HepG2 (cell line): ENCODE measurements at regions not wholly inside any gene's neighbourhood (a gene's known extent, or its start where the extent isn't known, plus 50 kb on each side); places are given as distances from the start of the nearest gene placed in this dataset.

Experiments
- ATAC-seq: fragments of 200-7000 bp; cut with Tn5 transposase; 3 replicates; pipeline ENCODE4 v1.9.1; 2020; ENCODE audit warnings: mild to moderate bottlenecking, moderate library complexity
- BruUV-seq: library from RNA; stranded (reverse); fragments of 400-500 nt; replicated peaks from 2 replicates; lab custom pipeline; 2021; lab: Mats Ljungman, UMichigan
- CTCF ChIA-PET: fragments of 300-600 bp; formaldehyde crosslinking; extraction: SDS; loops from one replicate; lab custom pipeline; 2021; ENCODE audit warnings: low total read pairs, inconsistent platforms, low intra/inter-chr PET ratio; lab: Yijun Ruan, JAX
- POLR2A ChIA-PET: fragments of 350-600 bp; sonication (Branson Sonifier 250); formaldehyde crosslinking; loops from one replicate; lab custom pipeline; 2020; ENCODE audit warnings: antibody characterized with exemption, inconsistent platforms; lab: Yijun Ruan, JAX
- DNase-seq: peaks from one replicate; pipeline ENCODE4 v3.0.0-alpha.2; 2015; ENCODE audit warnings: low spot score
- FAIRE-seq: peaks from 3 replicates; lab custom pipeline; 2011; peaks lifted over from hg19 to GRCh38; lab: Jason Lieb, UNC
- H2AFZ ChIP-seq: one replicate; pipeline ENCODE4 v1.6.1; 2011; ENCODE audit warnings: low read length, inconsistent platforms
- H3K27ac ChIP-seq: fragments of 300-600 bp; 3 replicates; pipeline ENCODE4 v1.8.0; 2011; ENCODE audit warnings: mixed run types, mild to moderate bottlenecking, mixed read lengths, low read length, inconsistent platforms; ENCODE audit not compliant: insufficient read depth; ENCODE audit errors: extremely low read length
- H3K27me3 ChIP-seq, 2 experiments: fragments of 200-600 bp in 1 of 2; 2 replicates in 1 of 2; 3 replicates in 1 of 2; pipeline versions ENCODE4 v1.6.0 to v1.8.0; 2011; ENCODE audit warnings: low read length in 2 of 2, mild to moderate bottlenecking in 2 of 2, moderate library complexity in 2 of 2, inconsistent platforms in 1 of 2; ENCODE audit not compliant: insufficient read depth in 2 of 2, control insufficient read depth in 1 of 2
- H3K36me3 ChIP-seq, 2 experiments: fragments of 200-600 bp in 1 of 2; replicated peaks in 1 of 2; 2 replicates in 1 of 2; 3 replicates in 1 of 2; pipeline versions ENCODE4 v1.5.1 to v1.8.0; 2011; ENCODE audit warnings: low read length in 2 of 2, inconsistent platforms in 1 of 2; ENCODE audit not compliant: insufficient read depth in 2 of 2, control insufficient read depth in 1 of 2
- H3K4me1 ChIP-seq: 2 replicates; pipeline ENCODE4 v1.5.1; 2012; ENCODE audit warnings: low read length, inconsistent platforms; ENCODE audit not compliant: insufficient read depth
- H3K4me2 ChIP-seq: 2 replicates; pipeline ENCODE4 v1.6.0; 2011; ENCODE audit warnings: low read depth, low read length, inconsistent platforms
- H3K4me3 ChIP-seq, 3 experiments: fragments of 200-600 bp in 1 of 3; sonication (generic), shearing (Covaris generic) in 1 of 3; replicated peaks in 1 of 3; 2 replicates each; pipeline ENCODE4 v1.5.1; 2011 to 2016; ENCODE audit warnings: low read length in 3 of 3, inconsistent platforms in 2 of 3, low read depth in 2 of 3, mild to moderate bottlenecking in 2 of 3, control low read depth in 1 of 3, mixed read lengths in 1 of 3; ENCODE audit not compliant: insufficient read depth in 1 of 3
- H3K79me2 ChIP-seq: one replicate; pipeline ENCODE4 v1.6.1; 2011; ENCODE audit warnings: low read length, inconsistent platforms; ENCODE audit not compliant: insufficient read depth
- H3K9ac ChIP-seq: 2 replicates; pipeline ENCODE4 v1.6.0; 2011; ENCODE audit warnings: mild to moderate bottlenecking, low read depth, low read length, inconsistent platforms; ENCODE audit not compliant: insufficient read depth
- H3K9me3 ChIP-seq: 2 replicates; pipeline ENCODE4 v1.5.1; 2012; ENCODE audit warnings: mild to moderate bottlenecking, low read length
- H4K20me1 ChIP-seq: 2 replicates; pipeline ENCODE4 v1.6.0; 2011; ENCODE audit warnings: inconsistent platforms, mild to moderate bottlenecking, low read length, moderate library complexity; ENCODE audit not compliant: insufficient read depth
- CREM ChIP-seq, 2 experiments: sonication (generic) in 1 of 2; formaldehyde crosslinking in 1 of 2; IDR thresholded peaks; 2 replicates each; pipeline versions ENCODE4 v1.4.0 to v1.6.1; 2016 to 2020; ENCODE audit warnings: antibody characterized with exemption in 1 of 2, mild to moderate bottlenecking in 1 of 2, missing genetic modification reagents in 1 of 2
- MAFF ChIP-seq: IDR thresholded peaks from 2 replicates; pipeline ENCODE4 v1.6.1; 2011; ENCODE audit warnings: low read depth, low read length, improper control_type of control experiment
- RBAK ChIP-seq: sonication (generic); formaldehyde crosslinking; IDR thresholded peaks from 2 replicates; pipeline ENCODE4 v1.5.1; 2020; ENCODE audit warnings: mild to moderate bottlenecking, missing genetic modification reagents
- RFXAP ChIP-seq: sonication (generic); formaldehyde crosslinking; IDR thresholded peaks from 2 replicates; pipeline ENCODE4 v1.4.0; 2020; ENCODE audit warnings: missing genetic modification reagents, borderline replicate concordance
- SP140L ChIP-seq: sonication (generic); formaldehyde crosslinking; IDR thresholded peaks from 2 replicates; pipeline ENCODE4 v1.4.0; 2020; ENCODE audit warnings: missing genetic modification reagents, borderline replicate concordance
- ZFX ChIP-seq: sonication (generic); formaldehyde crosslinking; IDR thresholded peaks from 2 replicates; pipeline ENCODE4 v1.4.0; 2020; ENCODE audit warnings: mild to moderate bottlenecking, low read depth, missing genetic modification reagents, moderate library complexity
- ZNF274 ChIP-seq: sonication (generic); formaldehyde crosslinking; IDR thresholded peaks from 2 replicates; pipeline ENCODE4 v1.5.1; 2020; ENCODE audit warnings: mild to moderate bottlenecking, missing genetic modification reagents
- ZNF563 ChIP-seq: sonication (generic); formaldehyde crosslinking; IDR thresholded peaks from 2 replicates; pipeline ENCODE4 v1.8.0; 2022; ENCODE audit warnings: mild to moderate bottlenecking, moderate library complexity, missing genetic modification reagents
- ZNF629 ChIP-seq: sonication (generic); formaldehyde crosslinking; conservative IDR thresholded peaks from 2 replicates; pipeline ENCODE4 v1.5.0; 2020; ENCODE audit warnings: missing genetic modification reagents
- WGBS: methylation state at CpG from one replicate; pipeline ENCODE4 v1.1.6; 2017; ENCODE audit warnings: low lambda C conversion rate; 5-methylcytosine and 5-hydroxymethylcytosine counted together
- in situ Hi-C: cut with HindIII; loops from 2 replicates; pipeline ENCODE4 v1.10.0; 2017; ENCODE audit warnings: low pct_unique_long_range_greater_than_20kb; ENCODE audit not compliant: extremely low pct_ligation_motif_present
- intact Hi-C: fragments of 100-400 bp; cut with micrococcal nuclease; formaldehyde crosslinking; loops from one replicate; pipeline ENCODE4 v1.10.0; 2022; ENCODE audit not compliant: unreplicated experiment
- TF ChIP-seq, protein P1 (sequence below): sonication (generic); formaldehyde crosslinking; IDR thresholded peaks from 2 replicates; pipeline ENCODE4 v1.5.1; 2020; ENCODE audit warnings: missing genetic modification reagents, mild to moderate bottlenecking, borderline replicate concordance
- TF ChIP-seq, protein P2 (sequence below): sonication (generic); formaldehyde crosslinking; IDR thresholded peaks from 2 replicates; pipeline ENCODE4 v1.4.0; 2020; ENCODE audit warnings: missing genetic modification reagents, mild to moderate bottlenecking, borderline replicate concordance

DNA sequence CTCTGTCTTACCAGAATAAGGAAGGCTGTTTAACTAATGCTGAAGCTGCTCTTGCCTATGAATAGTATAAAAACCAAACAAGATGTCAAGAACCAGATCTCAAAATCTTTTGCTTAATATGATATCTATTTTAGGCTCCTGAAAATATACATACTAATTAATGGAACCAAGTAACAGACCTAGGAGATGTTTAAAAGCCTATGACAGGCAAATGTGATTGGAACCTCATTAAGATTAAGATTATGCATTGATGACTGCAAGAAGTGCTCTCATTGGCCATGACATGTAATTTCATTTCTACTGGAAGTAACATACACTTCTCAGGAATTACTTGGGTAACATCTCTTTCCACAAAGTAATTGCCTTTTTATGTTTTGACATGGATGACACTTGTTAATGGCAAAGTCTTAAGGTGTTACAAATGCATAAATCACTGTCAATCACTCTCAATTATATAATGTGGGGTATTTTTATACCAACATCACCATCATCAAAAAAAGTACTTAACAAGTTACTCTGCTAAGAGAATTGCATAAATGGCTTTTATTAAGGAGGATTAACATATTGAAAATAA lies 326.9 kb upstream of the MIR17HG start:
- in situ Hi-C loops = no loop called here
- intact Hi-C loops = loop anchor here (1.0 kb wide), 1 partner anchor 35 kb away; no protein-coding TSS in a partner anchor

DNA sequence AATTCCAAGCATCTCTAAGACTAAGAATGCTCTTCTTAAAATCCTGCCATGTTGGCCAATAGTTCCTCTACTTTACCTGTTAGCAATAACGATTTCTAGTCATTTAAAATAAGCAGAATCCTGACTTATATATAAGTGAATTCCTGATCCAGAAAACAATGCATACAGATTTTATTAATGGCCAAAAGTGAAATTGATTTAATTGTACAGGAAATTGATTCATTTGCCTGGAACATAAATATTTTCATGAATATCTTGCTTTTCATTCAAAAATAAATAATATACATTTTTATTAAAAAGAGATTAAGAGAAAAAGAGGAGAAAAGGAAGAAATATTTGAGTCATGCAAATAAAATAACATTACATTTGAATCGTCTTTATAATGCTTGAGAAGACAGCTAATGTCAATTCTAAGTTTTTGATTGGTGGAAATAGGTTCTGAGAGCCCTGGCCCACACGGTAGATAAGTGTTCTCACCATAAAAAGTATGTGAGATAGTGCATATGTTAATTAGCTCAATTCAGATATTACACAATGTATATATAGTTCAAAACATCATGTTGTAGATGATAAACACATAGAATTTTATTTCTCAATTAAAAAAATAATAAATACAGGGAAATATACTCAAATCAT lies 323.2 kb upstream of the MIR17HG start:
- Histone ChIP-seq H3K4me1 (no peaks in the 10 kb centered on the region), H3K36me3 (no peaks in the 10 kb centered on the region), H3K79me2 (no peaks in the 10 kb centered on the region), H3K27ac (no peak overlapping the region), H3K27me3 (no peaks in the 10 kb centered on the region), H2AFZ (no peak overlapping the region), H3K4me3 (no peak overlapping the region), H3K9ac (no peak overlapping the region), H4K20me1 (no peaks in the 10 kb centered on the region), H3K9me3 (no peaks in the 10 kb centered on the region), H3K4me2 (no peak overlapping the region)
- FAIRE-seq (no peak), DNase-seq (no peak), ATAC-seq (no peak)
- CTCF ChIA-PET = no interaction called here
- no peak for TF ChIP-seq ZNF563
- TF ChIP-seq, protein P1, sequence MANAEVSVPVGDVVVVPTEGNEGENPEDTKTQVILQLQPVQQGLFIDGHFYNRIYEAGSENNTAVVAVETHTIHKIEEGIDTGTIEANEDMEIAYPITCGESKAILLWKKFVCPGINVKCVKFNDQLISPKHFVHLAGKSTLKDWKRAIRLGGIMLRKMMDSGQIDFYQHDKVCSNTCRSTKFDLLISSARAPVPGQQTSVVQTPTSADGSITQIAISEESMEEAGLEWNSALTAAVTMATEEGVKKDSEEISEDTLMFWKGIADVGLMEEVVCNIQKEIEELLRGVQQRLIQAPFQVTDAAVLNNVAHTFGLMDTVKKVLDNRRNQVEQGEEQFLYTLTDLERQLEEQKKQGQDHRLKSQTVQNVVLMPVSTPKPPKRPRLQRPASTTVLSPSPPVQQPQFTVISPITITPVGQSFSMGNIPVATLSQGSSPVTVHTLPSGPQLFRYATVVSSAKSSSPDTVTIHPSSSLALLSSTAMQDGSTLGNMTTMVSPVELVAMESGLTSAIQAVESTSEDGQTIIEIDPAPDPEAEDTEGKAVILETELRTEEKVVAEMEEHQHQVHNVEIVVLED (CRISPR knock-in tag) = no peak
- TF ChIP-seq CREM (IDR thresholded peaks at IDR 0.05) = no peak
- no peak for TF ChIP-seq CREM (CRISPR knock-in tag; IDR thresholded peaks at IDR 0.05)
- TF ChIP-seq, protein P2, sequence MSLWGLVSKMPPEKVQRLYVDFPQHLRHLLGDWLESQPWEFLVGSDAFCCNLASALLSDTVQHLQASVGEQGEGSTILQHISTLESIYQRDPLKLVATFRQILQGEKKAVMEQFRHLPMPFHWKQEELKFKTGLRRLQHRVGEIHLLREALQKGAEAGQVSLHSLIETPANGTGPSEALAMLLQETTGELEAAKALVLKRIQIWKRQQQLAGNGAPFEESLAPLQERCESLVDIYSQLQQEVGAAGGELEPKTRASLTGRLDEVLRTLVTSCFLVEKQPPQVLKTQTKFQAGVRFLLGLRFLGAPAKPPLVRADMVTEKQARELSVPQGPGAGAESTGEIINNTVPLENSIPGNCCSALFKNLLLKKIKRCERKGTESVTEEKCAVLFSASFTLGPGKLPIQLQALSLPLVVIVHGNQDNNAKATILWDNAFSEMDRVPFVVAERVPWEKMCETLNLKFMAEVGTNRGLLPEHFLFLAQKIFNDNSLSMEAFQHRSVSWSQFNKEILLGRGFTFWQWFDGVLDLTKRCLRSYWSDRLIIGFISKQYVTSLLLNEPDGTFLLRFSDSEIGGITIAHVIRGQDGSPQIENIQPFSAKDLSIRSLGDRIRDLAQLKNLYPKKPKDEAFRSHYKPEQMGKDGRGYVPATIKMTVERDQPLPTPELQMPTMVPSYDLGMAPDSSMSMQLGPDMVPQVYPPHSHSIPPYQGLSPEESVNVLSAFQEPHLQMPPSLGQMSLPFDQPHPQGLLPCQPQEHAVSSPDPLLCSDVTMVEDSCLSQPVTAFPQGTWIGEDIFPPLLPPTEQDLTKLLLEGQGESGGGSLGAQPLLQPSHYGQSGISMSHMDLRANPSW (CRISPR knock-in tag) = no peak
- no peak for TF ChIP-seq MAFF
- no peak for TF ChIP-seq RFXAP (CRISPR knock-in tag)
- no peak for TF ChIP-seq ZFX (CRISPR knock-in tag)
- no peak for TF ChIP-seq RBAK (CRISPR knock-in tag)
- BruUV-seq = no TSS peak
- in situ Hi-C loops = no loop called here
- under 1% methylated on average over 3 of the region's 3 CpGs for WGBS
- intact Hi-C loops = no loop called here
- POLR2A ChIA-PET = no interaction called here

More for the DNA sequence above, 326.9 kb upstream of the MIR17HG start:
- no peak for ATAC-seq
- Histone ChIP-seq H3K4me3 (no peak overlapping the region), H3K27ac (no peak overlapping the region), H3K4me1 (no peaks in the 10 kb centered on the region), H3K27me3 (no peaks in the 10 kb centered on the region), H3K36me3 (no peaks in the 10 kb centered on the region), H3K4me2 (no peak overlapping the region), H3K9me3 (no peaks in the 10 kb centered on the region), H2AFZ (no peak overlapping the region), H4K20me1 (no peaks in the 10 kb centered on the region), H3K9ac (no peak overlapping the region), H3K79me2 (no peaks in the 10 kb centered on the region)
- ChIA-PET POLR2A (no interaction called here), CTCF (no interaction called here)
- DNase-seq = no peak
- no TSS peak for BruUV-seq
- no peak for FAIRE-seq
- TF ChIP-seq ZNF274 (no peak), ZNF629 (CRISPR knock-in tag) (no peak), SP140L (no peak)
